HG02852 (cell line): ENCODE measurements at regions not wholly inside any gene's neighbourhood (a gene's known extent, or its start where the extent isn't known, plus 50 kb on each side); places are given as distances from the start of the nearest gene placed in this dataset.
"Not testable (repeated sequence)": the region's sequence is repeated elsewhere in the genome, so short reads cannot be mapped to it uniquely, and the experiment has no call there.

Experiments
- ATAC-seq: cut with Tn5 transposase; IDR thresholded peaks from one replicate; pipeline ENCODE4 v1.9.1; 2021; ENCODE audit warnings: mild to moderate bottlenecking, moderate library complexity; ENCODE audit not compliant: unreplicated experiment

DNA sequence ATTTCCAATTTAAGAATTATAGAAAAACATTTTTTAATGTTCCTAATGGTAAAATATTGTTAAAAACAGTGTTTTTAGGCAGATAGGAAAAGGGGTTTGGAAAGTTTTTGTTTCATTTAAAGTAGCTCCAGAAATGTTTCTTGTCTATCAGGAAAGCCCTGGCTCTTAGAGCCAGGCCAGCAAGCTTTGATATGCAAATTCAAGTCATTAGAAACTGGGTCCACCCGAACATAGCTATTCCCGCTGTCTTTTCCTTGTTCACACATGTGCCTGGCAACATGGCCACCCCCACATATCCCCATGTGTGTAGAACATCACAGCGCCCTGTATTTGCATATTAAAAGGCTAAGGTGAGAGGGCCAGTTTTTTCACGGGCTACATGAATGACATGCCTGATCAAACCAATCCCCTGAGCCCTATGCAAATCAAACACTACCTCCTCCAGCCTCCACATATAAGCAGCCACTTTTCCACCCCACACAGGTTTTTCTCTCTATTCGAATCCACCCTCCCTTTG is 925.3 kb upstream of the CDH10 start:
- no peak for ATAC-seq

DNA sequence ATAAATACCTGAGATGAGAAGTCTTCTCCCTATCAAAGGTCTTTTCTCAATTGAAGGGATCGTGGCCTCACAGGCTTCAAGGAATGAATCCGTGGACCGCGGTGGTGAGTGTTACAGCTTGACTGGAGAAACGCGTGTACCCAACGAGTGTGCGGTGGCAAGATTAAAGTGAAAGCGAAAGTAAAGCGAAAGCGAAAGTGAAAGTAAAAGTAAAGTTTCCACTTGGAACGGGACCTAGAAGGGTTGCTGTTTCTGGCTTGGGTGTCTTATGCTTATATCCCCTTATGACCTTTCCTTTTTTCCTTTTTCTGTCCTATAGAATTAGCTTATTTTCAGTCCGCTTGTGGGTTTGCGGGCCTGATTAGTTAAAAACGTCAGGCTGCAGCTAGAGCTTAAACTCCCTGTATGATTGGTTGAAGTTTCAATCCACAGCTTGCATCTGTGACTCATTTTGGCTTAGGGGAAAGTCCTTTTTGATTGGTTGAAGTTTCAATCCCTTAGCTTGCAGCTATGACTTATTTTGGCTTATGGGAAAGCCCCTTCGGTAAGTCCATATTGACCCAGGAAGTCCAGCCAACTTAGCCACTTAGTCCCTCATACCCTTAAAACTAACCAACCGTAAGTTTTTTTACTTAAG is 924.3 kb upstream of the CDH10 start:
- no peak for ATAC-seq

GRCh38 chr5:25568294-25568693 is 923.5 kb upstream of the CDH10 start:
- no peak for ATAC-seq

DNA sequence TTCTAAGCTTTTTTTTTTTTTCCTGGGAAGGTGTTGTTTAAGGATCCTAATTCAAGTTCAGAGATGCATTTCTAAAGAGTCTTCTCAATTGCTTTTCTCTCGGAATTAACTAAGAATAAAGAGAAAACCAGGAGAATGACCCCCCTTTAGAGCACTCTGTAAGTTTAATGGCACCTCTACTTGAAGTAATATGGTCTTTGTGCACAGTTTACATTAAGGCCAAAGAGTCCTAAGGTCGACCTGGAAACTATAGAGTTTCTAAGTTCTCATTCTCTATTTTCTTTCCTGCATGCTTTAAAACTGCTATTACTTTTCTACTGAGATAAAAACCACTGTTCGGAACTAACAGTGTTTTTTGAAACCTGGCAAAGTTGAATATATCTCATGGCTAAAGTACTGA is 923.1 kb upstream of the CDH10 start:
- no peak for ATAC-seq

- no peak for ATAC-seq
Observed at GRCh38 chr5:25562656-25563055, 917.9 kb upstream of the CDH10 start.

GRCh38 chr5:25554077-25554476 is 909.3 kb upstream of the CDH10 start:
- no peak for ATAC-seq

DNA sequence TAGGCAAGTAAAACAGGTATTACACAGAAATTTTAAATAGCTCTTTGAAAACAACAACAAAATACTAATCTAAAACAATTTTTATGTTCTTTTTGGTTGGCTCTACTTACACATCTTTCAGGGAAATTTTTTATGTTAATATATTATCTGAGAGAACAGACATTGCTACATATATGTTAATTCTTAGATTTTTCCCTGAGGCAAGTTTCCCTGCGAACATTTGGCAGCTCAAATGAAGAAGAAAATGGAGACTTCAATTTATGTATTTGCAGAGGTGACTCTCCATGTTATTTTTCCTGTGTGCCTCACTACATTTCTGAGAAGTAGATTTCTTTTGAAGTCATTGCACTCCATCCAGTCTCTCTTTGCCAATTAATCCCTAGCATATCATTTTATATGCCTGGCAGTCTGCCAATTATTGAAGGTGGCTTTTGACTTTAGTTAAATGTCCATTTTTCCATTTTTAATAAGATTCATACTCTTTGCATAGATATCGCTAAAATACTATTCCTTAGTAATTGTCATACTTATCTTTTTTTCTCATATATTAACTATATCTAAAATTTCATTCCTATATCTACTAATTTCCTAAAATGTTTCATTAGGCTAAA is 908.2 kb upstream of the CDH10 start:
- ATAC-seq, result no peak

DNA sequence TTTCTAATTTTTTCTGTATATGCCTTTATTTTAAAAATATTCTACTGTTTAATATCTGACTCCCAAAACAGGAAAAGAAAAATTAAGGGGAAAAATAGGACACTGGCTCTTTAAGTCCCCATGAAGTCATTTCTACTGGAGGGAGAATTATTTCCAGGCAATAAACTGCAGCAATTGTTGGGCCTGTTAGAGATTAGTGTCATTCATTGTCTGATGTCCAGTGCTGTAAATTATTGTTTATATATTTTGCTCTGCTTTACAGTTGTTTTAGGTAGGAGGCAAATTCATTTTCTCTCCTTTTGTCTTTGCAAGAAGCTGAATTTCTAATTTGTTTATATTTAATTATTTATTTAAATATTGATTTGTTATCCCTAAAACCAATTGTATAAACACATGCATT is 906.0 kb upstream of the CDH10 start:
- ATAC-seq, result no peak

GRCh38 chr5:25544652-25545249 is 900.0 kb upstream of the CDH10 start:
- no peak for ATAC-seq

- ATAC-seq, result no peak
Observed at GRCh38 chr5:25540628-25541027, 895.9 kb upstream of the CDH10 start.

- no peak for ATAC-seq
Observed at GRCh38 chr5:25539536-25539935, 894.8 kb upstream of the CDH10 start.

- not testable (repeated sequence) for ATAC-seq
Observed at GRCh38 chr5:25536461-25536860, 891.7 kb upstream of the CDH10 start.

- no peak for ATAC-seq
Observed at GRCh38 chr5:25516141-25516540, 871.4 kb upstream of the CDH10 start.

DNA sequence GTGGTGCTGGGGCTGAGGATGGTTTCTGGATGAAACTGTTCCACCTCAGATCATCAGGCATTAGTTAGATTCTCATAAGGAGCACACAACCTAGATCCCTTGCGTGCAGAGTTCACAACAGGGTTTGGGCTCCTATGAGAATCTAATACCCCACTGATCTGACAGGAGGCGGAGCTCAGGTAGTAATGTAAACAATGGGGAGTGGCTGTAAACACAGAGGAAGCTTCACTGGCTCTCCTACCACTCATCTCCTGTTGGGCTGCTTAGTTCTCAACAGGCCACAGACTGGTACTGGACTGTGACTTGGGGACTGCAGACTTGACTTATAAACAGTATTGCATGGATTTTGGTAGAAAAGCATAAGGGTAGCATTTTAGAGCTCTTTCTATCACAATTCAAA is 870.7 kb upstream of the CDH10 start:
- no peak for ATAC-seq

GRCh38 chr5:25510692-25511091 is 865.9 kb upstream of the CDH10 start:
- not testable (repeated sequence) for ATAC-seq

DNA sequence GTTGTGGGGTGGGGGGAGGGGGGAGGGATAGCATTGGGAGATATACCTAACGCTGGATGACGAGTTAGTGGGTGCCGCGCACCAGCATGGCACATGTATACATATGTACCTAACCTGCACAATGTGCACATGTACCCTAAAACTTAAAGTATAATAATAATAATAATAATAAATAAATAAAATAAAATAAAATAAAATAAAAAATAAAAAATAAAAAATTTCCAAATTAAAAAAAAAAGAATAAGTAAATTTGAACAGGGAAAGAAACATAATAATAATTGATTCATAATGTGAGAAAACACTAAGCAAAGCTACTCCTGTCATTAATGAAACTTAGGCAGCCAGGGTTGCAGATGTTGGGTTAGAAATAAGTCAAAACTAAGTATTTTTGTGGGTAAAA is 863.2 kb upstream of the CDH10 start:
- ATAC-seq, result not testable (repeated sequence)

DNA sequence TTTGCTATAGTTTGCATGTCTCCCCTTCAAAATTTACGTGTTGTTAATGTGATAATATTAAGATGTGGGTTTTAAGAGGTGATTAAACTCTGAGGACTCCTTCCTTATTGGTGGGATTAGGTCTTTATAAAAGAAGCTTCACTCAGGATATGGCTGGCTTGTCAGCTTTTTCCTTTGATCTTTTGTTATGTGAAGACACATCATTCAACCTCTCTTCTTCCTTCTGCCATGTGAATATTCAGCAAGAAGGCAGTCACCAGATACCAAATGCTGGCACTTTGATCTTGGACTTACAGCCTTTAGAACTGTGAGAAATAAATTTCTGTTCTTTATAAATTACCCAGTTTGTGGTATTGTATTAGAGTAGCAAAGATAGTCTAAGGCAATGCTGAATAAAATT is 855.9 kb upstream of the CDH10 start:
- no peak for ATAC-seq

- no peak for ATAC-seq
Observed at GRCh38 chr5:25489834-25490538, 845.2 kb upstream of the CDH10 start.

- ATAC-seq, result no peak
Observed at GRCh38 chr5:25488119-25488518, 843.3 kb upstream of the CDH10 start.

DNA sequence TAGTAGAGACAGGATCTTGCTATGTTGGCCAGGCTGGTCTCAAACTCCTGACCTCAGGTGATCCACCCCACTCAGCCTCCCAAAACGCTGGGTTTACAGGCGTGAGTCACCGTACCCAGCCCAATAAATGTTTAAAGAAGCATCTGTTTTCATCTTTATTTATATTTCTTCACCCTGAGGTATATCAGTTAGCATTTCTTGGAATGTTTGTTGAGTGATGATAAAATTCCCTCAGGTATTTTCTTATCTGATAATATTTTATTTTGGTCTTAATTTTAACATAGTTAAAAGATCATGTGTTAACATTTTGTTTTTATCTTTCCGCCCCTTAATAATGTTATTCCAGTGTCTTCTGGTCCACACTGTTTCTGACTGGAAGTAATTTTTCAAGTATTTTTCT is 839.6 kb upstream of the CDH10 start:
- ATAC-seq, result no peak

- ATAC-seq, result no peak
Observed at GRCh38 chr5:25481463-25481862, 836.7 kb upstream of the CDH10 start.

GRCh38 chr5:25459082-25459481 is 814.3 kb upstream of the CDH10 start:
- ATAC-seq, result no peak
